ENCODE measurements at regions not wholly inside any gene's neighbourhood (a gene's known extent, or its start where the extent isn't known, plus 50 kb on each side); places are given as distances from the start of the nearest gene placed in this dataset.
"Not testable (repeated sequence)": the region's sequence is repeated elsewhere in the genome, so short reads cannot be mapped to it uniquely, and the experiment has no call there.

DNA sequence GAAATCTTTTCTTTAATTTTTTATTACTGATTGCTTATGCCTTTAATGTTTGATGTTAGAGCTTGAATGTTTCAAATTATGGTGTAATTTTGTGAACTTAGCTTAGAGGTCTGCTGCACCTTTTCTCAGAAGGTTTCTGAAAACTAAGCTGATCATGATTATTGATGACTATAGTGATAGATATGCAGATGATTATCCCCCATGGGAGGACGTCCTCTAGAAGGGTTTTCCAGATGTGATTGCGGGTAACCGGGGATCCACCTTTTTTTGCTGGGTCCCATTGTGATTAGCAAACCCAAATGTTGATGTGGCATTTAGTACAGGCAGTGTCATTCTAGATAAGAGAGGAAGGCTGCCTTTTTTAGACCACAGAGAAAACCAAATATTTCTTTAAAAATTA is 272.9 kb downstream of the FBXO8 start:
- DNase-seq (ENCODE audit: low read depth), result no peak

DNA sequence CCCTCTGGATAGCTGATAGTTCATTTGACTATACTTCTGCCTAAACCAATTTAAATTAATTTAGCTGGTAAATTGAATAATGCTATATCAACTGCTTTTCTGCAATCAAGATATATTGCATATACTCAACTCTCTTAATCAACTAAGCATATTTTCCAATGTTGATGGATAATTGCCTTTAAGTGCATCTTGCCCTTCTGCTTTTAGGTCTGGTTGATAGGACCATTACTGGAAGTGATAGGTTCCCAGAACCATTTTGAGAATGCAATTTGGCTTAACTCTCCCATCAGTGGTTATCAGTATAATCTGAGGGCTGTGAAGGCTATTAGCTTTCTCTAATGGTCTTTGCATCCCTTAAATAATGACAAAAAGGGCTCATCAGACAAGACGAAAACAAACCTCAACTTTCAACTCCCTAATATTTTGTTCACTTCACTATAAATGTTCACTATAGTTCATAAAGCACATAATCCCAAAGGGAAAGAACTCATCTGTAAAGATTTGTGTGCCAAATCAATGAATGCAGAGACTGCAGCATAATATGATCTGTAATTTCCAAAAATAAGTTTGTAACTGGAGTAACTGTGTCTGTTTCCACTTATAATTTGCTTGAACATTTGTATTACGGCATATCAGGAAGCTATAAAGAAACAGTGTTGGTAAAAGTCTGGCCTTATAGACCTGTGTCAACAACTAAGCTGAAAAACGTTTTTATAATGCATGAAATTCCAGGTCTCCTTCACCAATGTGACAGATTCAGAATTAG is 273.6 kb downstream of the FBXO8 start:
- no peak for DNase-seq (ENCODE audit: low read depth)

DNA sequence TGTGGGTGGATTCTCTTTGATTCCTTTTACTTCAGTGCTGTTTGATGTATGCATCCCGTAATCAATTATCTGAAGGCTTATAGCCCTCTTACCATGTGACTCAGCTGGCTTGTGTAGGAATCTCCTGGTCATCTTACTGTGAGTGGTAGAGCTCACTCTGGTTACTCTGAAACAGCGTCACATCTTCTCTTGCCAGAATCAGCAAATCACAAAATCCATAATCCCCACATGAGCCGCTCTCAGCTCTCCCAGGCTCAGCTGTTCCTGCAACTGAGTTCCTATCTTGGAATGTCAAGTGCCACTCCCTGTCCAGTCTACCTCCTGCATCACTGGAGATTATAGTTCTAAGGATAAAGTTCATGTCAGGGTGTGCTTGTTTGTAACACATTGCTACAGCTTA is 278.0 kb downstream of the FBXO8 start:
- DNase-seq (ENCODE audit: low read depth), result no peak

DNA sequence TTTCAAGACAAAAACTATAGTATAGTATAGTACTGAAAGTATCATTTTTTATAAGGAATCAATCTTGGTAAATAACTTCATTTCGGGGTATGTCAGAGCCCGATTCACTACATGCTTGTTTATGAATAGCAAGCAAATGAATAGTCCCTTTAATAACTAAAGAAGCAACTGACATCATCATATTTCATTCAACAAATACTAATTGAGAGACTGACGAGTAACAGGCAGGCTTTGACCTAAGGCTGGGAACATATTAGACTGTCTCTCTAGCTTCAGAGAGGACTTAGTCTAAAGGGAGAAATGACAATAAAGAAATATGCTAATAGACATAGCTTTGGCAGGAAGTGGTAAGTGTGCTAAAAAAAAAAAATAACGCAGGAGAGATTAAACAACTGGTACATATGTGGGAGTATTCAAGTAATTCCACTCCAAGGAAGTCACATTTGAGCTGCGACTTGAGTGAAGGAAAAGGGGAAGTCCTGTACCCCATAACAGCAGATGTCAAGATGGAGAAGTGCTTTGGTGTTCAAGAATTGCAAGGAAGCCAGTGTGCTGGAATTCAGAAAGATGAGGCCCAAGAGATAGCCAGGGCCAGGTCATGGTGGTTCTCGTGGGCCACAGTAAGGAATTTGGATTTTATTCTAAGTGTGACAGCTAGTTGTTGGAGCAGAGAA is 284.9 kb downstream of the FBXO8 start:
- no peak for DNase-seq (ENCODE audit: low read depth)

DNA sequence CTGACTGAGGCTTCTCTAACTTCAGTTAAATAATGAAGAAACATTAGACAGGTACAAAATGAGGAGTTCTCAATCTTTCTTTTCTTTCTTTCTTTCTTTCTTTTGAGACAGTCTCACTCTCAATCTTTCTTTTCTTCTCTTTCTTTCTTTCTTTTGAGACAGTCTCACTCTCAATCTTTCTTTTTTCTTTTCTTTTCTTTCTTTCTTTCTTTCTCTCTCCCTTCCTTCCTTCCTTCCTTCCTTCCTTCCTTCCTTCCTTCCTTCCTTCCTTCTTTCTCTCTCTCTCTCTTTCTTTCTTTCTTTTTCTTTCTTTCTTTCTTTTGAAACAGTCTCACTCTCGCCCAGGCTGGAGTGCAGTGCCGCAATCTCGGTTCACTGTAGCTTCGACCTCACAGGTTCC is 287.7 kb downstream of the FBXO8 start:
- not testable (repeated sequence) for DNase-seq (ENCODE audit: low read depth)

DNA sequence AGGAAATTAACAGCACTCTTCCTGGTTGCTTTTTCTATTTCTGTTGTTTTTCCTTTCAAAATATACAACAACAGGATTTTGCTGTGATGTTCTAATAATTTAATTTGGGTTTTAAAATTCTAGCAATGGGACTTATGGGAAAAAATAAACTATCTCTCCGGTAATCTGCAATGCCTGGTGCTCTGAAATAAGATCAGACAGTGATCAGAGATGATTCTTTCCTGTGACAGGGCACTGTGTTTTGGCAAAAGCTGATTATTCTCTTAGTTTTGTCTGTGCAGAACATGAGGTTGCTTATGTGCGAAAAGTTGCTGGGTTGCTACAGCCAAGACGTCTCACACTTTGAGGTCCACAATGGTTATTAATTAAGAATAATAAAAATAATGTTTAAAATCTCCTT is 291.7 kb downstream of the FBXO8 start:
- no peak for DNase-seq (ENCODE audit: low read depth)

DNA sequence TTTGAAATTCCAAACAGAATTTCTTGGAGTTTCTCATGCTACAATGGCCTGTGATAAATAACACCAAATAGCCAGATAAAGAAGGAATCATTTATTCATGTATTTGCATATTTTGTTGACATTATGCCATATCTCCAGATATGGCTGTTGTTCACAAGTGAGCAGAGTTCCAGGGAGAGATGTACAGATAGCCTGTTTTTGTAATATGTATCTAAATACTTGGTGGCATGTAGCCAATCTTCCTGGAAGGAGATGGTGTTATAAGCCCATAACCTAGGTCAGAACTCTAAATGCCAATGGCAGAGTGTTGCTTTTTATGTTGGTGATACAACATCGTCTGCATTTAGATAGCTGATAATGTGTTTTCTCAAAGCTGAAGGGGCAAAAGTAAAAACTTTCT is 292.2 kb downstream of the FBXO8 start:
- DNase-seq (ENCODE audit: low read depth), result no peak

DNA sequence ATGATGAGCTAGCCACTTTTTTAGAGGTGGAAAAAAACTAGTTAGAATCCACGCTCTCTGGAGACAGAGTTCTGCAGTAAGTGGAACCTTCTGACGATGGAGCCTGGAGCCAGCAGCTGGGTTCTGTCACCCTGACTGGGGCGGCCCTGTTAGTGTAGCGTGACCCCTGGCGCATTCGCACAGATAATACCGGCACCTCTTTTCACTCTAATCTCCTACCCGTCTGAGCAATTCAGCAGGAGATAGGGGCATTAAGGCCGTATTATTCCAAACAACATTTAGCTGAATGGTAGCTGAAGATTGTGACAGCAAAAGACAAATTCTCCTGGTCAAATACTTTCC is 292.6 kb downstream of the FBXO8 start:
- DNase-seq (ENCODE audit: low read depth), result no peak

DNA sequence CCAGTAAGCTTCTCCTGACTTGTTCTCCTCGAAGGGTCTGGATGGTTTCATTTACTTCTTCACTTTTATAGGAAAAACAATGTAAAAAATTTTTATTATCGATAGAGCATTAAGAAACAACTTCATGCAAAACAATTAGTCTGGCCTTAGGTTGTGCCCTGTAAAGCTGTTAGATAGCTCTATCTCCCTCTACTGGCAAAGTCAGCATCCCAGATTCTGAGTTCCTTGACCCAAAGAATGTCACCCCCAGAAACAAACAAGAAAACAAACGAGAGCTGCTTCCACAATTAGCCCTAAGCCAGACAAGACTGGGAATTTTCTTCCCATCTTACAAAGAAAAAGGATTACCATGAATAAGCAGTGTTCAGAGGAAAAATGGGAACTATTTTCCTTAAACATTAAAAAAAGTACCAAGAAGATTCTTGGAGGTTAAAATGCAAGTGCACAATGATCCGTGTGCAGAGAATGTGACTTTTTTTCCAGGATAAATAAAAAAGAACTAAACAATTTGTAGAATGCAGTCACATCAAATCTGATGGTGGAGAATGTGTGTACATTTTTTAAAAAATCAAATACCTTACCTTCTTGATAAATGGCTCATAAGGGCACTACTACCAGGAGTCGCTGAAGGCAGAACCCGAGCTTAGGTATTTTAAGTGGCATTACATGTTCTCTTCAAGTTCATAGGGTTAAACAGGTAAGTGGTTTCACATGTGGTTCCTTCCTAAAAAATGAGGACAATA is 293.2 kb downstream of the FBXO8 start:
- peak; percentile 27 for DNase-seq (ENCODE audit: low read depth)

DNA sequence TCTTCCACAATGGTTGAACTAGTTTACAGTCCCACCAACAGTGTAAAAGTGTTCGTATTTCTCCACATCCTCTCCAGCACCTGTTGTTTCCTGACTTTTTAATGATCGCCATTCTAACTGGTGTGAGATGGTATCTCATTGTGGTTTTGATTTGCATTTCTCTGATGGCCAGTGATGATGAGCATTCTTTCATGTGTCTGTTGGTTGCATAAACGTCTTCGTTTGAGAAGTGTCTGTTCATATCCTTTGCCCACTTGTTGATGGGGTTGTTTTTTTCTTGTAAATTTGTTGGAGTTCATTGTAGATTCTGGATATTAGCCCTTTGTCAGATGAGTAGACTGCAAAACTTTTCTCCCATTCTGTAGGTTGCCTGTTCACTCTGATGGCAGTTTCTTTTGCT is 319.9 kb downstream of the FBXO8 start:
- not testable (repeated sequence) for DNase-seq (ENCODE audit: low read depth)

DNA sequence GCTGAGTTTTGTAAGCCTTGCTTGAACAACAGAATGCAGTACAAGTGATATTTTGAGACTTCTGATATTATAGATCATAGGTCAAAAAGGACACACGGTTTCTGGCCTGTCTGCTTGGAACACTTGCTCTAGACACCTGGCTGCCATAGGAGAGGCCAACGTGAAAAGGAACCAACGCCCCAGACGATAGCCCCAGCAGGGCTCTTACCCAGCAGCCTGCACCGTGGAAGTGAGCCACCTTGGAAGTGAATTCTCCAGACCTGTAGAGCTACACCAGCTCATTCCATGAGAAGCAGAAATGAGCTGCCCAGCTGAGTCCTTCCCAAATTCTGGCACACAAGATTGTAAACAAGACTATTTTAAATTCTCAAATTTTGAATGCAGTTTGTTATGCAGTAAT is 323.1 kb downstream of the FBXO8 start:
- DNase-seq (ENCODE audit: low read depth), result no peak

DNA sequence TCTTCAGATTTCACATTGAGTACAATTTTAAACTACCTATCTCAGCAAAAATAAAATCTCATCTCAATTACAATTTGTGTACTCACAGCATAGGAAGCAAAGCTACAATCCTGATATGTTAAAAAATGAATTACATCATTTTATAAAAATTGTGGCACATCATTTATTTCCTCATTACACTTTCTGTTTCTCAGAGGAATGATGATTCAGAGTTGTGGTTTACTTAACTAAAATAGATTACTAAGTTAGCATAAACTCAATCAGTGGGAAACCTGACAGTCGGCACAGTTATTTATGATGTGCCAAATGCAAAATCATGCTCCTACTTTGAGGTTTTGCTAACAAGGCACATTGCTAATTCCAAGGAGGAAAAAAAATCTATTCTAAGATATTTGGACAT is 325.0 kb downstream of the FBXO8 start:
- peak; percentile 20 for DNase-seq (ENCODE audit: low read depth)

DNA sequence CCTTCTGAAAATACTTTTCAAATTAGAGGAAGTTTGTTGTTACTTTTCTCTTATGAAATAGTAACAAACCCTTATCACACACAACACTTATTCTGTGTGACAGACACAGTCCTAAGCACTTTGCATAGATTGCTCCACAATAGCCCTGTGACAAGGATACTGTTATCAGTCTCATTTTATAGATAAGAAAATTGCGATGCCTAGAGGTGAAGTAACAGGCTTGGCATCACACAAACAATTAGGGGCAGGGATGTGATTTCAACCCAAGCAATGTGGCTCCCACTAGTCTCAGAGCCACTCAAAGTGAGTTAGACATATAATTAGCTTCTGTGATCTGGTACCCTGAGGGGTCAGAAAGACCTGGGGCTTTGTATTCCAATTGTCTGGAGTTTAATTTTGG is 339.9 kb downstream of the FBXO8 start:
- DNase-seq (ENCODE audit: low read depth), result no peak

DNA sequence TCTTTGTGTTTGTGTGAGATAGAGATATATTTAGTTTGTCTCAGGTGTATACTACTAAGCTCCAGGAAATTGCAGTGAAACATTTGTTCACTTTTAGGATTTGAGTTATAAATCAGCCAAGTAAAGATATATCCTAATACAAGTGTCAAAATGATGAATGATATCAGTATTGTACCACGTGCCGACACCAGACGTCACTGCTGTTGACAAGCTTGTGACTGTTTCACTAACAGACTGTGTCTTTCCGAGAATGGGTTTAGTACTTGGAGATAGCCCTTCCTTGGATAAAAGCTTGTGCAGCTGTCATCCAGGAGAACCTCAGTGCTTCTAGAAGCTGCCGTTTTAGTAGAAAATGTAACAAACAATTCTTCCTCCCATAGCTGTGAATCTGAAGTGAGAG is 343.3 kb downstream of the FBXO8 start:
- no peak for DNase-seq (ENCODE audit: low read depth)

DNA sequence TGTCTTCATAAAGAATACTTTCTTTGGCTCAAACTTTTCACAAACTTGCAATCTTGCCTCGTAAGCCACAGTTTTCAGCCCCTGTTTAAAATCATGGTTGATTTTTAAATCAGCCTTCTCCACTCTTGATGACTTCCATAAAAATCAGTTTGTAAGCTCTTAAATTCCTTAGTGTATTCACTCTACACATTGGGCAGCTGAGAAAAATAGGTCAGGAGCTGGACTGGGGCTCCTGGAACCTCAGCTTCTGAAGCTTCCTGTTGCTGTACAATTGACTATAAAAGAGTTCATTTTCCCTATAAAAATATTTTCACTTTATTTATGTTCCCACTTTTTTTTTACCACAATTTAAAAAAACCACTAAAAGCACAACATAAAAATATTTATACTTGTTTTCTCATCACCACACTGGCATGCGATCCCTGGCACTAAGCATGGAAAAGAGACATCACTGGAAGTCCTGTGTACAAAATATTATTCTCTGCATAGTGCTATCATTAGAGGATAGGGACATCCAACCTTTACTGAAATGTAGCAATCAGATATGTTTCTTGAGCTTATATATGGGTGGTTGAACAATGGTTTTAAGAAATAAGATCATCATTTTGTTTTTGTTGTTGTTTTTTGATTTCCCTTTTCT is 345.7 kb downstream of the FBXO8 start:
- DNase-seq (ENCODE audit: low read depth), result peak; percentile 15

DNA sequence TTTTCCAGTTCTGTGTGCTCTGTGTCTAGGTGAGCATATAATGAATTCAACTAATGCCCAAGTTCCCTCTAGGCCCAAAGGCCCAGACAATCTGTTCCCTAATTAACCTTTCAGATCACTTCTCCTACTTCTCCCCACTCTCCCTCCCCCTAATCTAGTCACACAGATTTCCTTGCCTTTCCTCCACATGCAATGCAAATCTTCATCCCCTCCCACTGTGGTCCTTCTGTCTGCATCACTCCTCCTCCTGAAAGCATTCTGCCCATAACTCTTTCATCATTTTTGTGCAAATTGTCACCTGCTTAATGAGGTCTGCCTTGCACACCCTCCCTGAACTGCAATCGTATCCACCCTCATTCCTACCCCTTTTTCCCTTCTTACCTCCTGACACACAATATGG is 346.6 kb downstream of the FBXO8 start:
- DNase-seq (ENCODE audit: low read depth), result no peak

DNA sequence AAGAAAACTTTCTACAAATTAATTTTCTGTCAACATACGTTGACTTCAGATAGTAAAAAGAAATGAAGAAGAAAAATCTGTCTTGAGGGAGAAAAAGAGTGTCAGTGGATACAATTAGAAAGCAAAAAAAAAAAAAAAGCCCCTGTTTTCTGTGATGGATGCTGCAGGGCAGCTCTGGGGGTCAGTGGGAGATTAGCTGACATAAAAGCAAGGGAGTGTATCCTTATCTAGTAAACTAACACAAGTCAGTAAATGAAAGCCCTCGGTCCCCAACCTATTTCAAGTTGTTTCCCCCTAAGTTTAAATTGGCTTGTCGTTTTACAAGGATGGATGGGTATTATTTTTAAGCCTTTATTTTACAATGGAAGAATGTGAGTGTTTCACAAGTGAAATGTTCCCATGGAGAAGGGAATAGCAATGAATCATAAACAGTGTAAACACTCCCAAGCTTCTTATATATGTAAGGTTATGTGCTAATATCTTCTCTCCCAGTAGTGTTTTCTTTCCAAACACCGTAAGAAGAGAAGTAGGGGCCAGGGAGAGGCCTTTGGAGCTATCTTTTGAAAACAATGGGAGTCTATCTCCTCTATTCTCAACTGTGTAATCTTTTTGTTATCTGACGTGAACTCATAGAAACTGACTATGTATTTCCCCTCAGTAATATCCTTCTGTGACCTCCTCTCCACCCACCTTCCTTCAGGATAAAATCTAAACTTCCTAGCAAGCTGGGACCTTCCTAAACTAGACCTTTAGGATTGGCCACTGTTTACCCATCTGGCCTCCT is 347.7 kb downstream of the FBXO8 start:
- peak; percentile 5 for DNase-seq (ENCODE audit: low read depth)

DNA sequence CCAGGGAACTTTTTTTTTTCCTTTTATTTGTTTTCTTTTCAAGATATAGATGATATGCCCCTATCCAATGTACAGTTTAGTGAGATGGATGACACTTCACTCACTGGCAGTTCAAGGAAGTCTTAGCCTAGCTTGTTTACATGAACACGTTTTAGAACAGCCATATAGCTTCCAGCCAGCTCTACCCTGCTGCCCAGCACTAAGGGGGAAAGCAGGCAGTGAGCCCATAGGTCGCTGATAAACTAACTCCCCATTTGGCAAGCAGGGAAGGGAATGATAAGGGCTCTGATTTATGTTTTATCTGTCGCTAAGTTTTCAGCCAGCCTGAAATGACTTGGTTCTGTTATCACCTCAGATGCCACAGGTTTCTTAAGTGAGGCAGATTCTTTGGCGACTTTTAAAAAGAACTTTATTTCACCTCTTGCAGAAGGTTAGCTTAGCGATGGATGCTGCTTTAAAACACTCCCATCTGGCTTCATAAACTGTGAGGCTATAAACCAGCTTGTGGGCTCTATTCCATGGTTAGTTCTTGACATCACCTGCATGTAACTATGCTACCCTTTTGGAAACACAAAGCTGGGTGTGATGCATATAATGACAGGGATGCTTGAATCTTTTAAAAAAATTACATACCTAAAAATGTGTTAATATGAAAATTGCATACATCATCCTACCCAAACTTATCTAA is 348.4 kb downstream of the FBXO8 start:
- DNase-seq (ENCODE audit: low read depth), result no peak

DNA sequence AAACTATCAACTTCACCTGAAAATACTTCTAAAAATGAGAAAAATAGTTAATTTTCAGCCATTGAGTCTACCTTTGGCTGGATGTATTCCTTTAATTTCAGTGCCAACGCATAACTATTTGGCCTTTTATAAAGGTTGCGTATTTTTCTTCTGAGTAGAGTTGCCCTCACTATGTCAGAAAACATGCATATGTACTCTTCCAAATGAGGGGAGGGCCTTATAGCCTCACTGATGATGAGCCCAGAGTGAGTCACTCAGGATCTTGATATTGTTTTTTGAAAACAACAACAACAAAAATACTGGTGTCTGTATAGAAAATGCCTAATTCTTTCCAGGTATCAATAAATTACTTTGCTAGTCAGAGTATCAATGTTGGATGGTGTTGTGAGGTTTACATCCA is 349.3 kb downstream of the FBXO8 start:
- peak; percentile 9 for DNase-seq (ENCODE audit: low read depth)

DNA sequence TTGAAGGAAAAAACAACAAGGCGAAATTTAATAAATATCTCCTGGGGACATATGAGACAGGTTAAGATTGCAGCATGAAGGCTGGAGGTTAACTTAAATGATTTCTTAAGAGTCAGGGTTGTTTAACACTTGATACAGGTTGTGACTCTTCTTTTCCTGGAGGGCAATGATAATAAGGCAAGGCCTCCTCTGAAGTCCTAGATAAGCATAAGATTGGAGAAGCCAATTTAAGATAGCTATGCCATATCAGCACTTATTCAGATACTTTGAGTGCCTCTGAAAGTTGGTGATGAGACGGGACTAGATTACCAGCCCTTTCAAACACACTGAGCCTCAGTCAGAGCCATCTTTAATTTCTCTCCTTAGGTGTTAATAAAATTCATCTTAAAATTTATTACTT is 350.8 kb downstream of the FBXO8 start:
- DNase-seq (ENCODE audit: low read depth), result no peak

DNA sequence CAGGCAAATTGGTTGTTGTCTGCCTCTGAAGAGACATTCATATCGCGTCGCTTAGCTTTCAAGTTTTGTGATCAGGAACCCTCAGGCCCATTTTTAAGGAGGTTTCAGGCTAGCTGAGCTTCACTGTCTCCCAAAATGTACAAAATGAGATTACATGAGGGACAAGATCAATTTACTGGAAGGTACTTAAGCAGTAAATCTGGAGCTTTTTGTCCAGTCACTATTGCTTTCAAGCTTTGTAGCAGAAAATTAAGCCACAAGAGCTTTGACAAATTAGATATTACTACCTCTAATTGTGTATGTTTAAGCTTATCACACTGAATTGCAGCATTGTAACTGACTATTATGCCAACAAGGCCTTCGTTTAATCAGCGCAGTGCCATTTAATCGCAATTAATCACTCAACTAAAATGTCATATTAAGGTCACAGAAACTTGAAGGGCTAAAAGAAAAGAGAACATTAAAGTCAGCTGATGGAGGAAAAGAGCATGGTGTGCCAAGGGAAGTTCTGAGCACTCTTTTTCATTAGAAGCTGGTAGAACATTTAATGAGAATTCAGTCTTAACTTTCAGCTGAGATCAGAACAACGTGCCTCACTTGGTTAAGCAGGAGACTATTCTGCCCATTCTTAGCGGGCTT is 353.0 kb downstream of the FBXO8 start:
- no peak for DNase-seq (ENCODE audit: low read depth)
